HEK293 (cell line): ENCODE measurements at regions not wholly inside any gene's neighbourhood (a gene's known extent, or its start where the extent isn't known, plus 50 kb on each side); places are given as distances from the start of the nearest gene placed in this dataset.

Experiments
- CTCF ChIA-PET: fragments of 350-600 bp; formaldehyde crosslinking; extraction: SDS; loops from one replicate; lab custom pipeline; 2021; ENCODE audit warnings: antibody characterized with exemption; lab: Yijun Ruan, JAX
- POLR2A ChIA-PET: fragments of 300-600 bp; formaldehyde crosslinking; extraction: SDS; loops from one replicate; lab custom pipeline; 2020; ENCODE audit warnings: antibody characterized with exemption, inconsistent platforms; lab: Yijun Ruan, JAX
- H3K27ac ChIP-seq: fragments of 200-500 bp; sonication (Bioruptor generic); 2 replicates; pipeline ENCODE4 v1.5.1; 2014; ENCODE audit warnings: low read depth, low read length, control low read depth, inconsistent platforms; ENCODE audit errors: extremely low read depth
- H3K36me3 ChIP-seq, 2 experiments: fragments of 200-500 bp in 1 of 2; sonication (Bioruptor generic) in 1 of 2; 1 replicate in 1 of 2; 2 replicates in 1 of 2; pipeline ENCODE4 v1.5.1; 2014 to 2017; ENCODE audit warnings: inconsistent platforms in 2 of 2, low read length in 2 of 2; ENCODE audit not compliant: control insufficient read depth in 2 of 2, insufficient read depth in 1 of 2
- H3K4me1 ChIP-seq: fragments of 200-500 bp; sonication (Bioruptor generic); 2 replicates; pipeline ENCODE4 v1.5.1; 2014; ENCODE audit warnings: mild to moderate bottlenecking, low read length, inconsistent platforms; ENCODE audit not compliant: control insufficient read depth, insufficient read depth
- H3K4me3 ChIP-seq: 2 replicates; pipeline ENCODE4 v1.5.1; 2011; ENCODE audit warnings: low read depth, mild to moderate bottlenecking, control low read depth, low read length, moderate library complexity
- H3K9me3 ChIP-seq: fragments of 200-500 bp; sonication (Bioruptor generic); 2 replicates; pipeline ENCODE4 v1.5.1; 2014; ENCODE audit warnings: low read depth, low read length, inconsistent platforms; ENCODE audit not compliant: control insufficient read depth, insufficient read depth
- EGR2 ChIP-seq: fragments of 450-650 bp; formaldehyde crosslinking; IDR thresholded peaks from 2 replicates; pipeline ENCODE4 v1.5.1; 2016; ENCODE audit warnings: low read depth, missing biosample characterization, missing genetic modification characterization
- HOXA7 ChIP-seq: sonication (generic); formaldehyde crosslinking; IDR thresholded peaks from 2 replicates; pipeline ENCODE4 v1.8.1; 2022; ENCODE audit warnings: missing genetic modification reagents, borderline replicate concordance
- OVOL3 ChIP-seq: fragments of 450-650 bp; formaldehyde crosslinking; IDR thresholded peaks from 2 replicates; pipeline ENCODE4 v1.5.1; 2016; ENCODE audit warnings: missing biosample characterization, missing genetic modification characterization
- PRDM6 ChIP-seq: fragments of 450-650 bp; formaldehyde crosslinking; IDR thresholded peaks from 2 replicates; pipeline ENCODE4 v1.5.1; 2017; ENCODE audit warnings: missing biosample characterization, missing genetic modification characterization
- SP7 ChIP-seq: fragments of 450-650 bp; formaldehyde crosslinking; IDR thresholded peaks from 2 replicates; pipeline ENCODE4 v1.5.1; 2016; ENCODE audit warnings: missing biosample characterization, missing genetic modification characterization
- TCF7L2 ChIP-seq: IDR thresholded peaks from 2 replicates; pipeline ENCODE4 v1.6.1; 2011; ENCODE audit warnings: low read depth, mild to moderate bottlenecking, inconsistent platforms, low read length, moderate library complexity, borderline replicate concordance
- ZBTB17 ChIP-seq: fragments of 450-650 bp; formaldehyde crosslinking; IDR thresholded peaks from 2 replicates; pipeline ENCODE4 v1.5.1; 2016; ENCODE audit warnings: missing biosample characterization, missing genetic modification characterization
- ZFHX2 ChIP-seq: fragments of 450-650 bp; formaldehyde crosslinking; conservative IDR thresholded peaks from 2 replicates; pipeline ENCODE4 v1.5.1; 2016; ENCODE audit warnings: missing biosample characterization, missing genetic modification characterization
- ZNF174 ChIP-seq: fragments of 450-650 bp; formaldehyde crosslinking; IDR thresholded peaks from 2 replicates; pipeline ENCODE4 v1.5.0; 2017; ENCODE audit warnings: missing biosample characterization, mild to moderate bottlenecking, missing genetic modification characterization
- ZNF175 ChIP-seq: fragments of 450-650 bp; formaldehyde crosslinking; IDR thresholded peaks from 2 replicates; pipeline ENCODE4 v1.5.1; 2016; ENCODE audit warnings: missing biosample characterization, missing genetic modification characterization
- ZNF202 ChIP-seq: fragments of 450-650 bp; formaldehyde crosslinking; IDR thresholded peaks from 2 replicates; pipeline ENCODE4 v1.5.1; 2016; ENCODE audit warnings: missing biosample characterization, missing genetic modification characterization, borderline replicate concordance
- ZNF266 ChIP-seq: fragments of 450-650 bp; formaldehyde crosslinking; IDR thresholded peaks from 2 replicates; pipeline ENCODE4 v1.5.1; 2016; ENCODE audit warnings: missing biosample characterization, missing genetic modification characterization, low read depth
- ZNF366 ChIP-seq: fragments of 450-650 bp; formaldehyde crosslinking; conservative IDR thresholded peaks from 2 replicates; pipeline ENCODE4 v1.5.1; 2016; ENCODE audit warnings: missing biosample characterization, missing genetic modification characterization
- ZNF548 ChIP-seq: fragments of 450-650 bp; formaldehyde crosslinking; IDR thresholded peaks from 2 replicates; pipeline ENCODE4 v1.5.1; 2016; ENCODE audit warnings: missing biosample characterization, missing genetic modification characterization
- ZNF549 ChIP-seq: fragments of 450-650 bp; IDR thresholded peaks from 2 replicates; pipeline ENCODE4 v1.5.1; 2018; ENCODE audit warnings: missing biosample characterization, missing genetic modification characterization, mild to moderate bottlenecking, inconsistent platforms, moderate library complexity
- ZNF561 ChIP-seq: fragments of 450-650 bp; IDR thresholded peaks from 2 replicates; pipeline ENCODE4 v1.5.1; 2018; ENCODE audit warnings: missing biosample characterization, missing genetic modification characterization, borderline replicate concordance
- ZNF658 ChIP-seq: fragments of 450-650 bp; formaldehyde crosslinking; IDR thresholded peaks from 2 replicates; pipeline ENCODE4; 2016; ENCODE audit warnings: missing biosample characterization, missing genetic modification characterization
- TF ChIP-seq, protein P1 (sequence below): fragments of 450-650 bp; formaldehyde crosslinking; IDR thresholded peaks from 2 replicates; pipeline ENCODE4 v1.5.1; 2017; ENCODE audit warnings: missing biosample characterization, missing genetic modification characterization
- TF ChIP-seq, protein P2 (sequence below): IDR thresholded peaks from 2 replicates; pipeline ENCODE4 v1.6.1; 2011; ENCODE audit warnings: mild to moderate bottlenecking, low read depth, low read length, borderline replicate concordance

DNA sequence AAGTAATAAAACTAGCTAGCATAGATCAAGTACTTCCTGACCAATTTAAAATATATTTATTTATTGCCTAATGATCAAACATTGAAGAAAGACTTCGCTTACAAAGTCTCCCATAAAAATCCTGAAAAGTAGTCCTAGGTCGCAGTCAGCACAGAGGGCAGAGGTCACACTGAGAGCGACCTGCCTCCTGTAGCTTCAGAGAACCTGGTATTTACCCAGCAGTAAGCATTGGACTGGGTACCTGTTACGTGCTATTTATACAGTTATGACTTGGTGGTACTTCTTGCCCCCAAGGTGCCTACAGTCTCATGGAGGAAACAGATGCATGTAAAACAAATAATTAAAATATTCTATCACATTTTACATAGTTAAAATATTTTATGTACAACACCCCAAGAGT is 274.1 kb upstream of the G2E3 start:
- Histone ChIP-seq H3K36me3 (no peaks in the 10 kb centered on the region), H3K27ac (no peak overlapping the region), H3K9me3 (no peaks in the 10 kb centered on the region), H3K4me1 (no peaks in the 10 kb centered on the region), H3K4me3 (no peak overlapping the region)
- TF ChIP-seq ZNF548 (tag by site-specific recombination) (no peak), ZNF561 (tag by site-specific recombination) (no peak), SP7 (tag by site-specific recombination) (no peak), OVOL3 (tag by site-specific recombination) (no peak), ZNF175 (tag by site-specific recombination) (no peak), ZNF174 (tag by site-specific recombination) (no peak), HOXA7 (no peak), ZNF549 (tag by site-specific recombination) (no peak), ZBTB17 (tag by site-specific recombination) (no peak), ZNF202 (no peak), ZNF266 (no peak), ZNF366 (tag by site-specific recombination) (no peak), ZNF658 (tag by site-specific recombination) (no peak)
- TF ChIP-seq, protein P1, sequence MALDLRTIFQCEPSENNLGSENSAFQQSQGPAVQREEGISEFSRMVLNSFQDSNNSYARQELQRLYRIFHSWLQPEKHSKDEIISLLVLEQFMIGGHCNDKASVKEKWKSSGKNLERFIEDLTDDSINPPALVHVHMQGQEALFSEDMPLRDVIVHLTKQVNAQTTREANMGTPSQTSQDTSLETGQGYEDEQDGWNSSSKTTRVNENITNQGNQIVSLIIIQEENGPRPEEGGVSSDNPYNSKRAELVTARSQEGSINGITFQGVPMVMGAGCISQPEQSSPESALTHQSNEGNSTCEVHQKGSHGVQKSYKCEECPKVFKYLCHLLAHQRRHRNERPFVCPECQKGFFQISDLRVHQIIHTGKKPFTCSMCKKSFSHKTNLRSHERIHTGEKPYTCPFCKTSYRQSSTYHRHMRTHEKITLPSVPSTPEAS (tag by site-specific recombination) = no peak
- TF ChIP-seq, protein P2, sequence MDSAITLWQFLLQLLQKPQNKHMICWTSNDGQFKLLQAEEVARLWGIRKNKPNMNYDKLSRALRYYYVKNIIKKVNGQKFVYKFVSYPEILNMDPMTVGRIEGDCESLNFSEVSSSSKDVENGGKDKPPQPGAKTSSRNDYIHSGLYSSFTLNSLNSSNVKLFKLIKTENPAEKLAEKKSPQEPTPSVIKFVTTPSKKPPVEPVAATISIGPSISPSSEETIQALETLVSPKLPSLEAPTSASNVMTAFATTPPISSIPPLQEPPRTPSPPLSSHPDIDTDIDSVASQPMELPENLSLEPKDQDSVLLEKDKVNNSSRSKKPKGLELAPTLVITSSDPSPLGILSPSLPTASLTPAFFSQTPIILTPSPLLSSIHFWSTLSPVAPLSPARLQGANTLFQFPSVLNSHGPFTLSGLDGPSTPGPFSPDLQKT = no peak
- ChIA-PET CTCF (interaction anchor here (0.5 to 5.8 kb wide), 11 partner anchors 10 to 1528 kb away, joined by 3 to 80 read pairs (median 3); no protein-coding TSS in a partner anchor), POLR2A (no interaction called here)

GRCh38 chr14:30287579-30288445 is 271.1 kb upstream of the G2E3 start:
- POLR2A ChIA-PET = no interaction called here
- H3K27ac ChIP-seq = no peak overlapping the region
- no peaks in the 10 kb centered on the region for H3K9me3 ChIP-seq
- no peaks in the 10 kb centered on the region for H3K4me1 ChIP-seq
- peak; percentile 46; the same call in 1 of the 2 replicates for TF ChIP-seq EGR2 (tag by site-specific recombination)
- TF ChIP-seq PRDM6 (tag by site-specific recombination) = no peak
- no peak for TF ChIP-seq TCF7L2
- peak; percentile 35 for TF ChIP-seq ZFHX2 (tag by site-specific recombination)
- no peak overlapping the region for H3K4me3 ChIP-seq
- no peaks in the 10 kb centered on the region for H3K36me3 ChIP-seq
- CTCF ChIA-PET = interaction anchor here (5.8 kb wide), 1 partner anchor 17 kb away, joined by 80 read pairs; no protein-coding TSS in a partner anchor
